ENCODE measurements at regions not wholly inside any gene's neighbourhood (a gene's known extent, or its start where the extent isn't known, plus 50 kb on each side); places are given as distances from the start of the nearest gene placed in this dataset.

GRCh38 chr7:33661430-33662160 is 243.7 kb upstream of the BMPER start:
- no peak for DNase-seq

GRCh38 chr7:33666531-33666930 is 238.8 kb upstream of the BMPER start:
- peak; percentile 10 for DNase-seq

GRCh38 chr7:33667196-33667595 is 238.1 kb upstream of the BMPER start:
- DNase-seq: peak; percentile 45

- DNase-seq: no peak
These were observed 236.1 kb upstream of the BMPER start for GRCh38 chr7:33669251-33669670.

- DNase-seq: no peak
These were observed 233.6 kb upstream of the BMPER start for GRCh38 chr7:33671531-33672262.

- DNase-seq: no peak
These were observed 232.2 kb upstream of the BMPER start for GRCh38 chr7:33673029-33673700.

- DNase-seq: no peak
These were observed 230.4 kb upstream of the BMPER start for GRCh38 chr7:33674804-33675411.

GRCh38 chr7:33677556-33677955 is 227.8 kb upstream of the BMPER start:
- peak; percentile 77 for DNase-seq

GRCh38 chr7:33678569-33679335 is 226.6 kb upstream of the BMPER start:
- DNase-seq: no peak

- no peak for DNase-seq
These were observed 224.7 kb upstream of the BMPER start for GRCh38 chr7:33680682-33681081.

GRCh38 chr7:33685503-33685902 is 219.8 kb upstream of the BMPER start:
- DNase-seq: no peak

GRCh38 chr7:33685981-33686683 is 219.2 kb upstream of the BMPER start:
- no peak for DNase-seq

- no peak for DNase-seq
These were observed 217.7 kb upstream of the BMPER start for GRCh38 chr7:33687625-33688024.

GRCh38 chr7:33691180-33691579 is 214.2 kb upstream of the BMPER start:
- no peak for DNase-seq

GRCh38 chr7:33692956-33693355 is 212.4 kb upstream of the BMPER start:
- peak; percentile 59 for DNase-seq

GRCh38 chr7:33694006-33694405 is 211.3 kb upstream of the BMPER start:
- DNase-seq: no peak

- DNase-seq: no peak
These were observed 207.7 kb upstream of the BMPER start for GRCh38 chr7:33697616-33698015.

GRCh38 chr7:33698041-33698440 is 207.3 kb upstream of the BMPER start:
- DNase-seq: no peak

GRCh38 chr7:33698692-33699128 is 206.6 kb upstream of the BMPER start:
- DNase-seq: no peak

- no peak for DNase-seq
These were observed 205.1 kb upstream of the BMPER start for GRCh38 chr7:33700001-33700899.

Data from HCEC 1CT (cell line).